ENCODE measurements at regions not wholly inside any gene's neighbourhood (a gene's known extent, or its start where the extent isn't known, plus 50 kb on each side); places are given as distances from the start of the nearest gene placed in this dataset.

DNA sequence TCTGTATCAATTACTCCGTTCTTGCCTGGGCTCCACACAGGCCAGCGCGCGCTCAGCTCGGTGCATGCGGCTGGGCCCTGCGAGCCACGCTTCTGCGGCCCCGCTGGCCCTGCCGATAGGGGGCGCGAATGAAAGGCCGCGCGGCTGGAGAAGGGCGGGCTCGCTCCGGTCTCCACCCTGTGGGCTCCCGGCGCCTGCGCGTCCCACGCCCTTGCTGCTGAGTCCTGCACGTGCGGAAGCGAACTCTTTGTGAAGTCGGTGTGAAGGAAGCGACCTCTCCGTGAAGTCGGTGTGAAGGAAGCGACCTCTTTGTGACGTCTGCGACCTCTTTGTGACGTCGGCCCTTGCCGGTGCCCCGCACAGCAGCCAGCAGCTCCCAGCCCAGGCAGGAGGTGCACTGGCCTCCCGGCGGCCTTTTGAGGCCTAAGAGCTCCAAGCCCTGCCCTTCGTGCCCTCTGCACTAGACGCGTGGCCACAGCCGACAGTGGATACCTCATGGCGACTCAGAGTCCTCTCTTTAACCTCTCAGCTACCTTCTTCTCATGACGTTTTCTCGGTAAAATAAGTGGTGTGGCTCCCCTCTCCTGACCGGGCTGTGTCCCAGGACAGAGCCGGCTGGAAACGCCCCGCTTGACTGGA, 391.9 kb upstream of the RAB6C start:
- intact Hi-C loops (cut with DNase I) = no loop called here
- Histone ChIP-seq H3K27me3 (no peaks in the 10 kb centered on the region), H3K27ac (no peak overlapping the region), H3K4me1 (no peaks in the 10 kb centered on the region), H3K9me3 (no peaks in the 10 kb centered on the region), H3K36me3 (no peaks in the 10 kb centered on the region), H3K4me3 (replicated peaks in 1 of 3) (no peak overlapping the region)
- no peak for DNase-seq
- TF ChIP-seq POLR2A (IDR thresholded peaks at IDR 0.05) = no peak
- TF ChIP-seq, protein P1, sequence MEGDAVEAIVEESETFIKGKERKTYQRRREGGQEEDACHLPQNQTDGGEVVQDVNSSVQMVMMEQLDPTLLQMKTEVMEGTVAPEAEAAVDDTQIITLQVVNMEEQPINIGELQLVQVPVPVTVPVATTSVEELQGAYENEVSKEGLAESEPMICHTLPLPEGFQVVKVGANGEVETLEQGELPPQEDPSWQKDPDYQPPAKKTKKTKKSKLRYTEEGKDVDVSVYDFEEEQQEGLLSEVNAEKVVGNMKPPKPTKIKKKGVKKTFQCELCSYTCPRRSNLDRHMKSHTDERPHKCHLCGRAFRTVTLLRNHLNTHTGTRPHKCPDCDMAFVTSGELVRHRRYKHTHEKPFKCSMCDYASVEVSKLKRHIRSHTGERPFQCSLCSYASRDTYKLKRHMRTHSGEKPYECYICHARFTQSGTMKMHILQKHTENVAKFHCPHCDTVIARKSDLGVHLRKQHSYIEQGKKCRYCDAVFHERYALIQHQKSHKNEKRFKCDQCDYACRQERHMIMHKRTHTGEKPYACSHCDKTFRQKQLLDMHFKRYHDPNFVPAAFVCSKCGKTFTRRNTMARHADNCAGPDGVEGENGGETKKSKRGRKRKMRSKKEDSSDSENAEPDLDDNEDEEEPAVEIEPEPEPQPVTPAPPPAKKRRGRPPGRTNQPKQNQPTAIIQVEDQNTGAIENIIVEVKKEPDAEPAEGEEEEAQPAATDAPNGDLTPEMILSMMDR (IDR thresholded peaks at IDR 0.05) = peak in 1 of 6 experiments; percentile 10
- 49 to 73% methylated on average over 30 to 45 of the region's 51 CpGs for WGBS, 2 donors

- intact Hi-C loops (cut with DNase I) = no loop called here
- H3K9me3 ChIP-seq = no peaks in the 10 kb centered on the region
- no peak overlapping the region for H3K4me3 ChIP-seq (replicated peaks in 1 of 3)
- WGBS, 2 donors = 79 to 82% methylated on average over 5 of the region's 5 CpGs
- H3K36me3 ChIP-seq = no peaks in the 10 kb centered on the region
- no peak overlapping the region for H3K27ac ChIP-seq
- H3K27me3 ChIP-seq = no peaks in the 10 kb centered on the region
- no peaks in the 10 kb centered on the region for H3K4me1 ChIP-seq
- TF ChIP-seq POLR2A (IDR thresholded peaks at IDR 0.05) = no peak
- TF ChIP-seq, protein P1 (IDR thresholded peaks at IDR 0.05) = no peak
- DNase-seq = no peak
These were observed 374.9 kb upstream of the RAB6C start for GRCh38 chr2:129604560-129604959.

GRCh38 chr2:129605646-129606045, 373.8 kb upstream of the RAB6C start:
- WGBS, 2 donors = 51 to 66% methylated on average over 6 of the region's 6 CpGs
- peak in 1 of 2 donors; percentile 9 for DNase-seq
- intact Hi-C loops (cut with DNase I) = no loop called here

GRCh38 chr2:129606496-129607270, 372.8 kb upstream of the RAB6C start:
- WGBS, 2 donors = 70 to 73% methylated on average over 12 of the region's 12 CpGs
- H3K9me3 ChIP-seq = no peaks in the 10 kb centered on the region
- intact Hi-C loops (cut with DNase I) = no loop called here
- H3K27me3 ChIP-seq = no peaks in the 10 kb centered on the region
- H3K27ac ChIP-seq = no peak overlapping the region
- H3K36me3 ChIP-seq = no peaks in the 10 kb centered on the region
- no peak for DNase-seq
- H3K4me3 ChIP-seq (replicated peaks in 1 of 3) = no peak overlapping the region
- H3K4me1 ChIP-seq = no peaks in the 10 kb centered on the region
- TF ChIP-seq, protein P1 (IDR thresholded peaks at IDR 0.05) = no peak
- no peak for TF ChIP-seq POLR2A (IDR thresholded peaks at IDR 0.05)

More at GRCh38 chr2:129605646-129606045, 373.8 kb upstream of the RAB6C start:
- no peak overlapping the region for H3K4me3 ChIP-seq (replicated peaks in 1 of 3)
- no peak for TF ChIP-seq POLR2A (IDR thresholded peaks at IDR 0.05)
- TF ChIP-seq, protein P1 (IDR thresholded peaks at IDR 0.05) = no peak
- H3K36me3 ChIP-seq = no peaks in the 10 kb centered on the region
- H3K27ac ChIP-seq = no peak overlapping the region
- H3K4me1 ChIP-seq = no peaks in the 10 kb centered on the region
- H3K27me3 ChIP-seq = no peaks in the 10 kb centered on the region
- no peaks in the 10 kb centered on the region for H3K9me3 ChIP-seq

GRCh38 chr2:129609224-129609623, 370.2 kb upstream of the RAB6C start:
- no peak overlapping the region for H3K27ac ChIP-seq
- intact Hi-C loops (cut with DNase I) = no loop called here
- H3K27me3 ChIP-seq = no peaks in the 10 kb centered on the region
- no peaks in the 10 kb centered on the region for H3K9me3 ChIP-seq
- H3K4me3 ChIP-seq (replicated peaks in 1 of 3) = no peak overlapping the region
- no peaks in the 10 kb centered on the region for H3K36me3 ChIP-seq
- no peak for DNase-seq
- 91 to 97% methylated on average over 3 of the region's 3 CpGs for WGBS, 2 donors
- H3K4me1 ChIP-seq = no peaks in the 10 kb centered on the region
- TF ChIP-seq POLR2A (IDR thresholded peaks at IDR 0.05) = no peak
- TF ChIP-seq, protein P1 (IDR thresholded peaks at IDR 0.05) = no peak

All from thyroid gland (tissue), 4 donors.